ENCODE measurements at regions not wholly inside any gene's neighbourhood (a gene's known extent, or its start where the extent isn't known, plus 50 kb on each side); places are given as distances from the start of the nearest gene placed in this dataset.

- TF ChIP-seq HNF4A (conservative IDR thresholded peaks at IDR 0.05) (no peak), TAF1 (conservative IDR thresholded peaks at IDR 0.05) (no peak), ATF3 (IDR thresholded peaks at IDR 0.05) (no peak), RAD21 (IDR thresholded peaks at IDR 0.05) (peak; percentile 69 to 84), JUND (IDR thresholded peaks at IDR 0.05) (no peak), SP1 (IDR thresholded peaks at IDR 0.05) (no peak), FOXA1 (IDR thresholded peaks at IDR 0.05) (no peak), MAX (IDR thresholded peaks at IDR 0.05) (no peak), NR2F2 (IDR thresholded peaks at IDR 0.05) (peak; percentile 33), CTCF (IDR thresholded peaks at IDR 0.05; ENCODE audit: low read depth, low read length, missing input control) (peak; percentile 54), YY1 (IDR thresholded peaks at IDR 0.05) (no peak), HNF4G (IDR thresholded peaks at IDR 0.05) (no peak), FOXA2 (IDR thresholded peaks at IDR 0.05) (no peak), EGR1 (IDR thresholded peaks at IDR 0.05; ENCODE audit: low read depth in 2 of 2) (no peak), GABPA (IDR thresholded peaks at IDR 0.05 in 1 of 2, conservative IDR thresholded peaks at IDR 0.05 in 1 of 2) (no peak), RXRA (IDR thresholded peaks at IDR 0.05) (peak; percentile 27 to 33), REST (IDR thresholded peaks at IDR 0.05) (no peak), ZBTB33 (IDR thresholded peaks at IDR 0.05) (no peak)
- H3K4me3 ChIP-seq (ENCODE audit: low read depth in 1 of 3, low read length in 3 of 3): no peak overlapping the region
- no peak overlapping the region for H3K9ac ChIP-seq (ENCODE audit: low read depth in 1 of 2, low read length in 2 of 2)
- H3K9me3 ChIP-seq (ENCODE audit: control insufficient read depth in 4 of 4, low read length in 3 of 4): no peaks in the 10 kb centered on the region
- peak overlapping the region; percentile 54 to 56 for H3K27ac ChIP-seq (ENCODE audit: low read depth in 1 of 2, low read length in 2 of 2)
- 45% methylated on average over 22 of the region's 22 CpGs for whole genome bisulfite sequencing
- H3K36me3 ChIP-seq (ENCODE audit: control insufficient read depth in 4 of 4, insufficient read depth in 3 of 4, low read depth in 1 of 4, low read length in 3 of 4): no peaks in the 10 kb centered on the region
- peak; percentile 60 for DNase-seq (ENCODE audit: low spot score)
- H3K27me3 ChIP-seq (ENCODE audit: control insufficient read depth in 4 of 4, insufficient read depth in 4 of 4, low read length in 3 of 4): no peaks in the 10 kb centered on the region
- peaks cover 3 to 12% (median 10%) of the 10 kb centered on the region in 4 donors for H3K4me1 ChIP-seq (ENCODE audit: control insufficient read depth in 4 of 4, insufficient read depth in 4 of 4, low read length in 3 of 4)
Measured at GRCh38 chr6:6758915-6759654, 170.6 kb downstream of the LY86 start.

Data from liver (tissue), 8 donors.